Activated T-cell treated with anti-CD3 and anti-CD28 coated beads for 48 hours (primary cell): ENCODE measurements at regions not wholly inside any gene's neighbourhood (a gene's known extent, or its start where the extent isn't known, plus 50 kb on each side); places are given as distances from the start of the nearest gene placed in this dataset.
A peak's percentile ranks its signal among the peaks of the same experiment; 100 is the strongest.

ENCODE experiments used
- DNase-seq: peaks from one replicate; pipeline ENCODE4 v3.0.0-alpha.2; 2020; ENCODE audit warnings: low read depth

DNA sequence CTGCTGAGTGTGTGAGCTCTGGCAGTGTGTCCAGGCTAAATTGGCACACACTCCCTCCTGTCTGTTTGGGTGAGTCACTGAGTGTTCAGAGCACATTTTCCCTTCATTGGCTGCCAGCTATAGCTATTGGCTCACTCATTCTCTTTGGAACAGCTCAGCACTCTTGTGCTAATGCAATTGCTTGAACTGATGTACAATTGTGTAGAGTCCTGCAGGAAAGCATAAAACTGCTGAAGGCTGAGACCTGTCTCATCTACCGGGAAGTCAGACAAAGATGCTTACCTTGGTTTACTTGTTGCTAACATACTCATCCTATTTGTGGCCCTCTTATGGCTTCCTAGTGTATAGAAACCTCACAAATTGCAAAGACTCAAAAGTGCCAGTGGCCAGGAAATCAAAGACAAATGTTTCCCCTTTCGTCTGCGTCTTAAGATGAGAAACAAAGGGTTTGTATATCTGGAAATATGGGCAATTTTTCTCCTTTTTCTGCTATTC is 351.0 kb downstream of the BCKDHB start:
- DNase-seq: no peak

DNA sequence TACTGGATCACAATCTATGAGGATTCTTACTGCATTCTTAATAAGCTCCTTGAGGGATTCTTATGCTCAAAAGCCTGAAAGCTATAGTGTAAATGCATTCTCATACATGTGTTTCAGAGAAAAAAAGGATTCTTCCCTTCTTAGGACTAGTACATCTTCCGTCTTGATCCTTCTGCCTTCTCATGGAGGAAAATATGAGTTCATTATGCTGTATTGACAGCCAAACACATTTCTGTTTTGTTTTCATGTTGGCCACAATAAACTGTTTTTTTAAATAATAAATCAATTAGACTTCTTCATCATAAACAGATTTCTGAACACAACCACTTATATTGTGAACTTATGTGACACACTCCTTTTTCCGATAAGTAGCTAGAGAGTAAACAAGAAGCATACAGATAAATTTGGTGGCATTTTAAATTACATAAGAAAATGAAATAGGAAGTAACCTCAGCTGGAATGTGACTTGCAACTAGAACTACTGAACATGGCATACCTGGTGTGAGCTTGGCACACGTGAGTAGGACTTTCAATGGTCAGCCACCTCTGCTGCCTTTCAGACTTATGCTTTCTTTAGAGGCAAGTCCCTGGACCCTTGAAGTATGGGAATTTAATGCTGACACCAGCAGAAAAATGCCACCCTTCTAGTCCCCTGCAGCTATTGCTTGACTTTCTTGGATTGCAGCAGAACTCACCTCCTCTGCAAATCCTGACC is 350.4 kb downstream of the BCKDHB start:
- DNase-seq: no peak

DNA sequence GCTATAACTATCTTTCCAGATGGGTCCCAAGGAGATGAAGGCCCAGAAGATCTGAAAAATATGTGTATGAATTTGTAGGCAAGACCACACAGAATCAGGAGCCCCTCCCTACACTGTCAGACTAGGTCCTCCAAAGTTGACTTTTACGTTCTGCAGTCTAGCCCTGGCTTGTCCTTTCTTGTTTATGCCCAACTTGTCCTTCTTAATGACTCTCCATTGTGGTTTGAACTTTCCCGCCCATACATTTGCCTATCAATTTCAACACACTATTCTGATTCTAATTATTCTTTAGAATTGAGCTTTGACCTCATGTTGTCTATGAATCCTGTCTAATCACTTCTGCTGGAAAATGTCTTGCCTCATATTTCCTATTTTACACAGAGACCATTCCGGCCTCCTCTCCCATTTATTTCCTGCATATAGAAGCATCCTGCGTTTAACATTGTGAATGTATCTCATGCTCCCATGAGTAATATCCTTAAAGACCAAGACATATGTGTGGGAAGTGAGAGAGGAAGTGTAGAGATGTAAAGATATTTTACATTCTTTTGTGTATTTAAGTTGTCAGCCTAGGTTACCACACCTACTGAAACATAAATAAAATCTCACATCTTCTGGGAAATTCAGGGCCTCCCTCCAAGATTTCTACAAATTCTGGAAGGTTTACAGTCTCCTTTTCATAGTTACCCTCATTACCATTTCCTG is 348.3 kb downstream of the BCKDHB start:
- DNase-seq: no peak

DNA sequence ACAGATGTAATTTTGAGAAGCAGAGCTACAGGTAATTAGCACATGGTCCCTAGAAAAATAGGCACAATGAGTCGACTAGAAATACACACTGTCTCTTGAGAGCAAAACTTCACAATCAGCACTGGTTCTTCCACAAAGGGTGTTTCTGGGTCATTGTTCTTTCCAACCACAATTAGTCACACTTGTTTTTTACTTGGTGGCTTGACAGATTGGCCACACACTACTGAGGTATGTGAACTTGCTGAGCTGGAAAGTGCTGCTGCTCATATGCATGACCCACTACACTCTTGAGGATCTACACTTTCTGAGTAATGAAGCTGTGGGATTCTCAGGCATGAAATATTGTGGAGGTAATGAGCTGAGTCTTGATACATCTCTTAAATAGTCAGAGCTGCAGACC is 347.7 kb downstream of the BCKDHB start:
- DNase-seq: peak; percentile 2

DNA sequence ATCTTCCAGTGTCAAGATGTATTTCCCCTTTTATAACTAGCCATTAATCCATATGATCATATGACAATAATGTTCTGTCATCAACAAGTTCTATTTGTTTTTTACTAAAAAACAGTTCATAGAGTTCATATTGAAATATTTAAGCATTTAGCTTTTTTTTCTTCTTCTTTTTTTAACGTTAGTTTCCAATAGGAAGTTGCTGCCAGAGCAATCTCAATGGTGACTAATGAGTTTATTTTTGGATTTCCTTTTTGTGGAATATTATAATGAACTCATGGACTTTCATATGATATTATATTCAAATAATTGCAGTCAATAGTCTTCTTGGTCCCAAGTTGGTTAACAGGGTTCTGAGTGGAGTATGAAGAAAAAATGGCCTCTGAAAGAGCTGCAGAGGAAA is 343.3 kb downstream of the BCKDHB start:
- no peak for DNase-seq

DNA sequence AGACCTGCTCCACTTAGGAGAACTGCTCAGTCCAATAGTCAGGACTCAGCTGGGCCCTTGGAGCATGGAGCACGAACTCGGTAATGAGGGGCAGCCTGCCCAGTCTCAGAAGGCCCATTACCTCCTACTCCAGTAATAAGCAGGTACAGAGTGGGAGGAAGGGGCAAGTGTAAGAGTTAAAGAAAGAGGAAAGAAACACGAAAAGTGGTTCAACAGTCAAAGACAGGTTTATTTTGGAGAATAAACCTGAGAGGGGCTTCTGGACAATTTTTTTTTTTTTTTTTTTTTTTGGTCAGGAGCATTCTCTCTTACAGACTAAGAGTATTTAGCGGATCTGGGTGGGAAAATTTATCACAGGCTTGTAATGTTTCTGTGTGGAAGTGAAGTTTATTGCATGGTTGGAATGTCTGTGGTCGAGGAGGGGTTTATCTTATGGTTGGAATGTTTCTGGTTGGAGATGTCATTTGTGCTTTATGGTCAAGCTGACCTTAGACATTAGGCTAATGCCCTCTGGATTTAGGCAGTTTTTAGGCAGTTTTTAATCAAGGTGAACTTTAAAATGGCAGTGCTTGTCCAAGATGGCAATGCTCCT is 340.1 kb downstream of the BCKDHB start:
- no peak for DNase-seq

DNA sequence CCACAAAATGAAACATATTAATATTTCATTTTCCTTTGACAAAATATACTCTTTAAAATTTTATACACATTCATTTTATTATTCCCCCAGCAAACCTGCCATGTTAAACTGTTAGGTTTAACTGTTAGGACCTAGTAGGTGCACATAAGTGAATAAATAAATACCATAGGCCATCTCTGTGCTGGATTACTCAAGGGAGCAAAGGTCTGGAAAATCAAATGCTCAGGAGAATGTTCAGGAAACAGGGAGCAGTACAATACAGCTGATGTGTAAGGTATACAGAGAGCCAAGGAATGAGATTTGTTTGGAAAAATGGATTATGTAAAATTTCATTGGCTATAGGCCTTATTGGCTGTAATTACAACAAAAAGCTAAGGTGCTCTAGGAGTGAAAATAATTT is 339.3 kb downstream of the BCKDHB start:
- DNase-seq: no peak

DNA sequence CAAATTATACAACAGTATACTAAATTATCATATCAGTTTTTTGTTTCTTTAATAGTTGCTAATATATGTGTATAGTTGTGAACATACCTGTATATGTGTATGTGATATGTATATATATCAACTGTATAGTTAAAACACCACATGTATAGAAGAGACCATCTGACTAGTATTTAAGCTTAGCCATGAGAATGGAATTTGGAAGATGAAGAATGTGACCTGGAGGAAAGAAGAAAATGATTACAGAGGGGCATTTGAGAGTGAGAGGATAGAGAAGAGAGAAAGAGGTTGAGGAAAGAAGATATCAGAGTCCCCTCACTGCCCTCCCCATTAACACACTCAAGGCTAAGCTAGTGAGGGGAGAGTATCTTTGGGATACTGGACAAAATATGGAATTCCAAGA is 335.9 kb downstream of the BCKDHB start:
- no peak for DNase-seq

DNA sequence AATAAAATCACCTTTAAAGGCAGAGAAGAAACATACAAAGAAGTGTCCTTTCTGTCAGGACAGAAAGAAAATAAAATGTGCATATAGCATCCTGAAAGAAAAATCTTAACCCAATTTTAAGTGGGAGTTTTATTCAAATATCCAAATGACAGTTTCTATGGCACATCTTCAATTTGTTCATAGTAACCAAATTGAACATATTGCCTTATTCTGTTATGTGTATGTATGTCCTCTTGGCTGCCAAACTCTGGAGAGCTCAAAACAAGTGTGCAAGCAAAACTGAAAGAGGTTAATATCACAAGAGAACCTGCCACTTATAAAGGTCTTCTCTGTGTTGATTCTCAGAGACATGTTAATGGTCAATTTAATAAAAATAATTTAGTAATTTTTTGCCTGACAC is 334.7 kb downstream of the BCKDHB start:
- DNase-seq: no peak

DNA sequence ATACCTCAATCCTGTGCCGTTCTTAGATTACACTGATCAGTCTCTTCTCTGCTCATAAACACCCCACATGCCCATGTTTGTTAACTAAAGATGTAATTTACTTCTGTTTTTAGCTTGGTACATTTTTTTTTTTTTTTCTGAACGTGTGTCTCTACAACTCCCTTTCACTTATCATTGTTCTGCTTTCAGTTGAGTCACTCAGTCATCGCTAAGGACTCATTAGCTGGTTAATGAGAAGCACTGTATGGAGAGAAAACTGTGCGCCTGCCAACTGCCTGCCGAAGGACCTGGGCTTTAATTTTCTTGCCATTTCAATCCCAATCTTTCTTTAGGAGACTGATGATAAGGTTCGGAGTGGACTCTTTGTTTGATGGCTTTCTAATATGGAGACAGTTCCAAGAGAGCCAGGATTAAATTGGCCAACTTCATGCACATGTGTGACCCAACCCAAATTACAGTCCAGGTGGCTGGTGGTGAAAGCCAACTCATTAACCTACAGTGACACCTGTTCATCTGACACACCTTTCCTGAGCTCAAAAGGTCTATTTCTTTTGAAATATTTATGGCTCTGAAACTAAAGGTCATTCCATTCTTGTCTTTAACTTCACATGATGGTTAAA is 334.1 kb downstream of the BCKDHB start:
- DNase-seq: no peak

DNA sequence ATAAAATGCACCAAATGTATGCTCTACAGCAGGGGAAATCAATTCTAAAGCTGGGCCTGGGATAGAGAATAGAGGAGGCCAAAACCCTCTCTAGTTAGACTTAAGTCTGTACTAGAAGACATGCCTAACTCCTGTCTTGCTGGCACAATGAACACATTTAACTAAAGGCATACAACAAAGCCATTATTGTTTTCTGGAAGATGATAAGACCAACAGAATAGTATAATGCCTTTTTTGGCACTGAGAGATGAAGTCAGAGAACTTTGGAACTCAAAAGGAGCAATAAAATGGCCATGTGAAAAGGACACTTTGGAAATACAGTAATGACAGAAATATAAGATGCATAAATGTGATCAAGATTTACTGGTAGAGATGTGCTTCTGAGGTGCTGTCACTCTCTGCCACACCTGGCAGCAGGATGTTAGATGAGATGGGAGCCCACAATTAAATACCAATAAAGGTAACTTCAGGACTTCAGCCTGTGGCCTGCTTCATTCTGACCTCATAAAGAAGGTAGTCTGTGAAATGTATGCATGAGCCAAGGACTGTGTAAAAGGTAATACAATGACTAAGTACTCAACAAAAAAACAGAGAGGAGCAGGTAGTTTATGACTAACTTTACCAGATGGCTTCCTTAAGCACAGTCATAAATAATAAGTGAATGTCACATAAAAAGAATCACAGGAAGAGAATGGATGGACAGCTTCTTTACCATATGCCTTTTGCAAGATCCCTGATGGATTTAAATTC is 333.4 kb downstream of the BCKDHB start:
- no peak for DNase-seq

DNA sequence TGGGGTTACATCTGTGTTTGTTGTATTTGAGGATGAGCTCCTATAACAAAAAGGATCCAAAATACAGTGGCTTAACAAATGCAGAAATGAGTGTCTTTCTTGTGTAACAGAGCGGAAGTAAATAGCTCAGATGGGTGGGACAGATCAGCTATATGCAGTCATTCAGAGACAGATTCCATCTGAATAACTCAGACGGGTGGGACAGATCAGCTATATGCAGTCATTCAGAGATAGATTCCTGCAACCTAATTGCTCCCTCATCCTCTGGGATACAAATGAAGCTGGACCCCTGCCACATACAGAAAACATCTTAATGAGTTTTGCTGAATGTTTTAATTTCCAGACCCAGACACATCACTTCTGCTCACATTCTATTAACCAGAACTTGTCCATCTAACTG is 332.3 kb downstream of the BCKDHB start:
- no peak for DNase-seq

DNA sequence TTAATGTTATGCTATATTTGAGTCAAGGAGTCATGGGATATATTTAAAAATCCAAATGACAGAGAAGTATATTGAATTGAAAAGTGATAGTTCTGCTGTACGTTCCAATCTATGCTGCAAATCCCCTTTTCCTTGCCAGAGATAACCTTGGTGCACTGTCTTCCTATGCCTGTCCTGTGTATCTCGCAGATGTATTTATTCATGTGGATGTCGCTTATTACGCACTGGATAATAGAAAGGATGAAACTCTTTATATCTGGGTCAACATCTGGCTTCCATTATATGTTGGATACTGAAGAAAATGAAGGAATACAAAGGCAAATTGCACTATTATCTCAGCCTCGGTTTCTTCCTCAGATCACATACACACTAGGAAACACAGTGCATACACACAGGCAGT is 331.3 kb downstream of the BCKDHB start:
- no peak for DNase-seq

DNA sequence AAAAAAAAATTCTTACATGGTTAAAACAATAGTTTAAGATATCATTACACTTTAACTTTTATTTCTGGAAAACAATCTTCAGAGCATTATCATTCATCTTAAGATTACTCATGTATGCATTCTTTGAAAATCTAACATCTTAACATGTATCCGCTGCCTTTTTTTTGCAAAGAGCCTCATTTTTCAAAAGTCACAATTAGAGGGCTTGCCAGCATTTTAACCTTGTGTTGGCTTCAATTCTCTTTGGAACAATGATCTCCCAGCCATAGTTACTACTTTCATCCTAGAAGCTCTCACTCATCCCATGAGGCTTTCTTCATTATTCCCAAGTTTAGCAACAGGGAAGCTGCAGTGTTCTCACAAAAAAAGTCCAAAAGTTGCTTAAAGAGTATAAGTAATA is 330.8 kb downstream of the BCKDHB start:
- no peak for DNase-seq

DNA sequence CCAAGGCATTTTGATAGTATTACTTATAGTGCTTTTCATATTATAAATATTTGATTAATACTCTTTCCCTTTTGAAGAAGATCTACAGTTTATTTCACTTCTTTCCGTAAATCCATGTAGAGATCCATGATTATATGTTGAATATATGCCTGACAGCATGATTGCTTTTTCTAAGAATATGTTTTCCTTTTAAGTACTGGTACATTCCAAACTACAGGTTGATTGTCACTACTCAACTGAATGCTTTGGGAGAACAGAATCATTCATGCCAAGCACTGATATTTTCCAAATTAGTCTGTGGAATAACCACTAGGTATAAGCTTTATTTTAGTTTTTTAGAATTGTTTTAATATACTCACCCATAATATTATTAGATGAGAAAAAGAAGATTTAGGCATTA is 330.2 kb downstream of the BCKDHB start:
- no peak for DNase-seq

DNA sequence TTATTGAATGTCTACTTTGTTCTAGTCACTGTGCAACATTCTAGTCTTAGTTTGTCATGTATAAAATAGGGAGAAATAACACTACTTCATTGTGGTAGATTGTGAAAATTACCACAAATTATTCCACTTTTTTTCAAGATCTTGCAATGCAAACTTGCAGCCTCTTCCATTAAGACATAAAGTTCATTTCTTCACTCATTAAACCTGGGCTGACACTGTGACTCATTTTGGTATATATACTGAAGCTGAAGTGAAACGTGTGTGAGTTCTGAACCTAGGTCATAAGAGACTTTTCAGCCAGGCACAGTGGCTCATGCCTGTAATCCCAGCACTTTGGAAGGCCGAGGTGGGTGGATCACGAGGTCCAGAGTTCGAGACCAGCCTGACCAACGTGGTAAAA is 329.0 kb downstream of the BCKDHB start:
- no peak for DNase-seq

DNA sequence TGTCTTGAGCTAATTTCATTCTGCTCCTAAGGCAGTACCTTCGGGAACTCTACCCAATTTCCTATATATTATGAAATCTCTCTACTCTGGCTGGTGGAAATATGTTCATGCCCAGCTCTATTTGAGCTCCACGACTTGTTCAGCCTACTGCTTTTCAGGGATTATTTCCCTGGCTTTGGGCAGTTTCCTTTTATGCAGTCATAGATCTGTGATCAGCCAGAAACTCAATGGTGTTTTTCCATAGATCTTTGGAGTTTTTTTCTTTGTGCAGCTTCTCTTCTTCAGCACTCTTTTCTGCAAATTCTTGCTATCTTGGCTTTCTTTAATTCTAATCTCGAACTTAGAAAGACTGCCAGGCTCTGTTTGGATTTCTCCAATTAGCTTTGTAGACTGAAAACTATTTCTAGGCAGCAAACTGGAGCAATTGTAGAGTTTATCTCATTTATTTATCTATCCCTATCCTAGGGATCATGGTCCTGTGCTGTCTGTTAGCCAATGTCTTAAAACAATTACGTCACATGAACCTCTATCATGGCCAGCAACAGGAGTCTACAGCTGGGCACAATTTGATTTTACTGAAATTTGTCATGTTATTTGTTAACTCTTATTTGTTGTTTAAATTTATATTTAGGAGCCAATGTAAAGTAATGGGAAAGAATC is 328.4 kb downstream of the BCKDHB start:
- no peak for DNase-seq

DNA sequence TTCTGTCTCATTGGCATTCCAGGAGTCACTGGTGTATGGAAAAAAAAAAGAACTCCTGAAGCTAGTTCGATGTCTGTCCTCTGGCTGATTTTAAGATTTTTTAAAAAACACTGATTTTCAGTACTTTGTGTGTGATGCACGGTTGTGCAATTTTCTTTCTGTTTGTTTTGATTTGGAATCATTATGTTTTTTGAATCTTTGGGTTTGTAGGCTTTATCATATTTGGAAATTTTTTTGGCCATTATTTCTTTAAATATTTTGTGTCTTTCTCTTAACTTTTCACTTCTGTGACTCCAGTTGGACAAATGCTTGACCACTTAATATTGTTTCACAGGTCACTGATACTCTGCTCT is 327.2 kb downstream of the BCKDHB start:
- DNase-seq: no peak

DNA sequence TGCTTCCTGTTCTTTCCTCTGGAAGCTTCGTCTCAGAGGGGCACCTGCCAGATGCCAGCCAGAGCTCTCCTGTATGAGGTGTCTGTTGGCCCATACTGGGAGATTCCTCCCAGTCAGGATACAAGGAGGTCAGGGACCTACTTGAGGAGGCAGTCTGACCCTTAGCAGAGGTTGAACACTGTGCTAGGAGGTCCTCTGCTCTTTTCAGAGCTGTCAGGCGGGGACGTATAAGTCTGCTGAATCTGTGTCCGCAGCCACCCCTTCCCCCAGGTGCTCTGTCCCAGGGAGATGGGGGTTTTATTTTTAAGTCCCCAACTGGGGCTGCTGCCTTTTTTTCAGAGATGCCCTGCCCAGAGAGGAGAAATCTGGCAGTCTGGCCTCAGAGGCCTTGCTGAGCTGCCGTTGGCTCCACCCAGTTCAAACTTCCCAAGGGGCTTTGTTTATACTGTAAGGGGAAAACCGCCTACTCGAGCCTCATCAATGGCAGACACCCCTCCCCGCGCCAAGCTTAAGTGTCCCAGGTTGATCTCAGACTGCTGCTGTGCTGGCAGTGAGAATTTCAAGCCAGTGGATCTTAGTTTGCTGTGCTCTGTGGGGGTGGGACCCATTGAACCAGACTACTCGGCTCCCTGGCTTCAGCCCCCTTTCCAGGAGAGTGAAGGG is 326.7 kb downstream of the BCKDHB start:
- DNase-seq: no peak

DNA sequence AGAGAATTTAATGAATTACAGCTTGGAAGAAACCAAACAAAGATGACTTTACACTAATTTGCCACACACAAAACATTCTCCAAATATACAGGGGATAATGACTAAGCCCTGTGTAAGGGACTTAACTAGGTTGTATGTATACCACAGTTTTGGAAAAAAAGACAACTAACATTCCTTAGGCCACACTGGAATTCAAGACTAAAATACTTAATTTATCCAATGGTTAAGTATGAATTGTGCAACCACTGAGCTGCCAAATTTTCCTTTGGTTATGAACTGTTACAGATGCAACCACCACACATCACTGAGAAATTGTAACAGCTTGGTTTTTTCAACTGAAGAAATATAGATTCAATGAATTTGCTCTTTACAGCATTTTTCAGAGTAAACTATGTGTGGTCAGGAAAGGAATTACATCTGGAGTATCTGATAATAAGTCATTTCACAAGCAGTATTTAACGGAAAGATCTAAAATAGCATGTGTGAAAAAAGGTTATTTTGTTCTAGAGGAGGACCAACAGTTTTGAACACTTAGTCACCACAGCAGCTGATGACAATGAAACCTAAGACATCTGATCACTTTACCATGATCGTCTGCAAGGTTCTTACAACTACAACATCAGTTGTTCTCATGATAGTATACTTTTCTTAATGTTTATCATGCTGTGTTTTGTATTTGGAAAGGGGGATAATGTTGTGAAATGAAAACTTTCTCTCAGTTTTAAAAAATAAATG is 318.8 kb downstream of the BCKDHB start:
- no peak for DNase-seq

DNA sequence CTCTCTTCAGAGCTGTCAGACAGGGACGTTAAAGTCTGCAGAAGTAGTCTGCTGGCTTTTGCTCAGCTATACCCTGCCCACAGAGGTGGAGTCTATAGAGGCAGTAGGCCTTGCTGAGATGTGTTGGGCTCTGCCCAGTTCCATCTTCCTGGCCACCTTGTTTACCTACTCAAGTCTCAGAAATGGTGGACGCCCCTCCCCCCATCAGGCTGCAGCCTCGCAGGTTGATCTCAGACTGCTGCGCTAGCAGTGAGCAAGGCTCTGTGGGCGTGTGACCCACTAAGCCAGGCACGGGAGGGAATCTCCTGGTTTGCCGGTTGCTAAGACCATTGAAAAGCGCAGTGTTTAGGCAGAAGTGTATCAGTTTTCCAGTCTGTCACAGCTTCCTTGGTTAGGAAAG is 305.0 kb downstream of the BCKDHB start:
- DNase-seq: no peak
